ENCODE measurements at regions not wholly inside any gene's neighbourhood (a gene's known extent, or its start where the extent isn't known, plus 50 kb on each side); places are given as distances from the start of the nearest gene placed in this dataset.

GRCh38 chr19:13561461-13561860 is 55.2 kb upstream of the CACNA1A start:
- TF ChIP-seq POLR2A (IDR thresholded peaks at IDR 0.05; ENCODE audit: low read length): no peak
- TF ChIP-seq GATA1 (IDR thresholded peaks at IDR 0.05; ENCODE audit: low read depth, low read length): no peak

Measured in erythroblast (primary cell).